ENCODE measurements at regions not wholly inside any gene's neighbourhood (a gene's known extent, or its start where the extent isn't known, plus 50 kb on each side); places are given as distances from the start of the nearest gene placed in this dataset.
A peak's percentile ranks its signal among the peaks of the same experiment; 100 is the strongest.
"Not testable (repeated sequence)": the region's sequence is repeated elsewhere in the genome, so short reads cannot be mapped to it uniquely, and the experiment has no call there.

DNA sequence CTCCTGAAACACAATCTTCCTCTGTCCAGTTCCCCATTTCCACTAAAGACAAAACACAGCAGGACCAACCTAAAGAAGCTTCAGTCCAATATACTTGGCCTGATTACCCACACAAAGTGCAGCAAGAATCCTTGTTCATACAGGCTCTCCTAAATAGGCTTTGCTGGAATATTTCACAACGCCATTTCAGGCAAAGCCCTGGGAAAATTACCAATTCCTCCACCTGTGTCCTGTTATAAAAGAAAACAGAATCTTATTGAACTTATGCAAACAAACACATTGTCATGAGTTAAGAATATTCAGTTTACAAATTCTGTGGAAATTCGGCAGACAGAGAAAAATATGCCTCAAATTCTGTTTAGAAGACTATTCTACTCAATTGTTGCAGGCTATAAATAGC is 115.0 kb upstream of the NBPF11 start:
- DNase-seq; intact Hi-C loops (cut with micrococcal nuclease); H3K36me3 Mint-ChIP-seq (ENCODE audit: low read depth); H3K9me3 Mint-ChIP-seq; H3K4me3 Mint-ChIP-seq; H3K27me3 Mint-ChIP-seq (ENCODE audit: low read depth); CTCF ChIA-PET; H3K27ac Mint-ChIP-seq: not testable (repeated sequence)
- peaks cover 13% of the 10 kb centered on the region for H3K4me1 Mint-ChIP-seq (ENCODE audit: low read depth)

DNA sequence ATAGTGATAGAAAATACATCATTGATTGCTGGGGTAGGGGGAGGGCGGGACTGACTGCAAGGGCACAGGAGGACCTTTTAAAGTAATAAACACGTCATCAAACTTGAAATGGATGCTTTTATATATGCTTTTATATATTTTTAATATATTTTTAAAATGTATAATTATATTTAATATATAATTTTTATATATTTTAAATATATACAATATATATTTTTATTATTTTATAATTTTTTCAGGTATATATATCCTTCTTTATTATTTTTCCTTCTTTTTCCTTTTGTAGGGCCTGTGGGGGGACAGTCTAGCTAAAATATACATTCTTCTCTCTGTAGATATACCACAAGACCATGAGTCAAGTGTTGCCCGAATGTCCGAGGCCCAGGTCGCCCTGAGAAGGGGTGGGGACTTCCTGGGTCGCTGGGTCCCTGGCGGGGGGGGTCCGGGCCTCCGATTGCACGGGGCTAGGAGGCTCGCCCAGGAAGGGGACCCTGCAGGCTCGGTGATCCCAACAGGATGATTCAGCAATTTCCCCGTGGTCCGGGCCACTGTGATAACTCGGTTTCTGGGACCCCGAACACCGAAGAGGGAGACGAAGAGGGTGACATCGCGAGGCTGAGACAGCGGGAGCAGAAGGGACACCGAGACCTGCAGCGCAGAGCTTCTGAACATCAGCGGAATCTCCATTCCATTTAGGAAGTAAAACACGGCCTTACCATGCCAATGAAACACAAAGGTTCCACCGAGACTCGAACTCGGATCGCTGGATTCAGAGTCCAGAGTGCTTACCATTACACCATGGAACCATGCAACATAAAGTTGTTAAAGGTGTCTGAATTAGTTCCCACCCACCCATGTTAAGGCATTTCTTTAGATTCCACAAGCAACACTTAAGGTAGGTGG is 112.5 kb upstream of the NBPF11 start:
- Mint-ChIP-seq H3K27ac (peak overlapping the region; percentile 98), H3K4me3 (peak overlapping the region; percentile 84), H3K9me3 (no peaks in the 10 kb centered on the region), H3K4me1 (ENCODE audit: low read depth) (peaks cover 14% of the 10 kb centered on the region), H3K27me3 (ENCODE audit: low read depth) (peaks cover 3% of the 10 kb centered on the region), H3K36me3 (ENCODE audit: low read depth) (peaks cover 3% of the 10 kb centered on the region)
- intact Hi-C loops (cut with micrococcal nuclease): loop anchor here (5.0 kb wide), 2 partner anchors 53 to 227 kb away; no protein-coding TSS in a partner anchor
- CTCF ChIA-PET: no interaction called here
- peak; percentile 46 for DNase-seq

DNA sequence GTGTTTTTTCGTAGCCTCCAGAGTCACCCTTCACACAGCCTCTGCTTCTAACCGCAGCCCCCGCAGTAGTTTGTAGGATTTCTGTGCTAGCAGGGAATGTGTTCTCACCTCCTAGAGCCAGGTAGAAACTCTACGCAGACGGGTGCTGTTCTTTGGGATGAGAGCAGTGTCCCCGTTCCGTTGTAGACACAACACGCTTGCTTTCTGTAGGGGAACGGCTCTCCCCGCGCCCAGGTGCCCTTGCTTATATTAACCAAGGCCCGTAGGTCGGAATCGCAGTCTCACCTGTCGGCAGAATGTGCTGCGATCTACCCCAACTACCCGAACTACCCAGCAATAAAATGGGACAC is 111.8 kb upstream of the NBPF11 start:
- no peak for DNase-seq
- CTCF ChIA-PET: interaction anchor here (1.1 kb wide), 1 partner anchor 99 kb away, joined by 3 read pairs; no protein-coding TSS in a partner anchor
- peaks cover 3% of the 10 kb centered on the region for H3K36me3 Mint-ChIP-seq (ENCODE audit: low read depth)
- intact Hi-C loops (cut with micrococcal nuclease): loop anchor here (1.0 to 5.0 kb wide), 5 partner anchors 17 to 227 kb away; no protein-coding TSS in a partner anchor
- H3K27me3 Mint-ChIP-seq (ENCODE audit: low read depth): peaks cover 3% of the 10 kb centered on the region
- peaks cover 14% of the 10 kb centered on the region for H3K4me1 Mint-ChIP-seq (ENCODE audit: low read depth)
- H3K4me3 Mint-ChIP-seq: peak overlapping the region; percentile 84
- no peaks in the 10 kb centered on the region for H3K9me3 Mint-ChIP-seq
- H3K27ac Mint-ChIP-seq: peak overlapping the region; percentile 98

DNA sequence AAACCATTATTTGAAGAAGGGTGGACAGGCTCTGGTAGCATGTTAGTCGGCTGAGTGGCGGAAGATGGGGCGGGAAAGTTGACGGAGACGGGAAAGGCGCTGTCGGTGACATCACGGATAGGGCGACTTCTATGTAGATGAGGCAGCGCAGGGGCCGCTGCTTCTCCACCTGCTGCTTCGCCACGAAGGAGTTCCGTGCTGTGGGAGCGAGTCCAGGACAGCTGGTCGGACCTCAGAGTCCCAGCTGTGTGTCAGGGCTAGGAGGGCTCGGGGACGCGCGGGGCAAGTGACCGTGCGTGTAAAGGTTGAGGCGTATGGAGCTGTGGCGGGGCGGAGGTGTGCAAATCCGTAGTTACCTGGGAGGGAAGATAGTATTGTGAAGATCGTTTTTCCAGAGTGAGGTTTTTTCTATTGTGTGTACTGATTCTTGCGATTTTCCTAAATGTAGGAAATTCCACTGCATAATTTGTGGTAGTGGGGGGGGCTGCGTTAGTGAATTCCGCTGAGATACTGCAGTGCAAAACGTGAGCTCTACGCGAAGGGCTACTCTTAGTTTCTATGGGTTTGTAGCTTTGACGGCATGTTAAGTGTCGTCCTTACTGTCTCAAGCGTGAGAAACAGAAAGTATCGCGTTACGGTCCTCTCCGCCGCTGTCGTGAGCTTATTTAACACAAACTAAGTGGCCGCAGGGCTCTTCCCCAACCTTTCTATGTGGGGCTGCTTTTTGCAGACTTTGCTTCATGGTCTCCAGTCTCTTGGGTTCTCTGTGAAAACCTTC is 111.2 kb upstream of the NBPF11 start:
- Mint-ChIP-seq H3K27ac (peak overlapping the region; percentile 98), H3K4me1 (ENCODE audit: low read depth) (peaks cover 14% of the 10 kb centered on the region), H3K9me3 (no peaks in the 10 kb centered on the region), H3K27me3 (ENCODE audit: low read depth) (peaks cover 3% of the 10 kb centered on the region), H3K4me3 (peak overlapping the region; percentile 84), H3K36me3 (ENCODE audit: low read depth) (peaks cover 3% of the 10 kb centered on the region)
- DNase-seq: peak; percentile 89
- CTCF ChIA-PET: interaction anchor here (0.7 to 1.1 kb wide), 2 partner anchors 71 to 99 kb away, joined by 3 to 4 read pairs; no protein-coding TSS in a partner anchor
- intact Hi-C loops (cut with micrococcal nuclease): loop anchor here (1.0 to 5.0 kb wide), 5 partner anchors 17 to 226 kb away; no protein-coding TSS in a partner anchor

DNA sequence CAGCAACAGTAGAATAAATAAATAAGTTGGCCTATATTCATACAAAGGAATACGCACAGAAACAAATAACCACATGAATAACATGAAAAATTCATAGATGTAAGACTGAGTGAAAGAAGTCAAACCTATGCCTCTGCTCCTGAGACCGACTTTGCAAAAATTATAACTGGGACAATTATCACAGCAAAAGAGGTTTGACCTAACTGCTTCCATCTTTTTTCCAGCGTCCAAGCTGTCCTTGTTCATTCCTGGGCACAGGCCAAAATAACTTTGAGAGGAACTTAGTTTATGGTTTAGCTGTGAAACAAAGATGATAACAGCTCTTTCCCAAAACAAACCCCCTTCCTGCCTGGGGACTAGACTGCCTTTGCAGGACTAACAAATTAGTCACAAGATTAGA is 109.6 kb upstream of the NBPF11 start:
- not testable (repeated sequence) for H3K9me3 Mint-ChIP-seq; H3K27ac Mint-ChIP-seq; H3K27me3 Mint-ChIP-seq (ENCODE audit: low read depth); H3K36me3 Mint-ChIP-seq (ENCODE audit: low read depth); DNase-seq; H3K4me3 Mint-ChIP-seq
- intact Hi-C loops (cut with micrococcal nuclease): loop anchor here (2.0 to 5.0 kb wide), 3 partner anchors 19 to 224 kb away; no protein-coding TSS in a partner anchor
- peaks cover 14% of the 10 kb centered on the region for H3K4me1 Mint-ChIP-seq (ENCODE audit: low read depth)
- CTCF ChIA-PET: interaction anchor here (0.6 kb wide), 1 partner anchor 331 kb away, joined by 5 read pairs; no protein-coding TSS in a partner anchor

DNA sequence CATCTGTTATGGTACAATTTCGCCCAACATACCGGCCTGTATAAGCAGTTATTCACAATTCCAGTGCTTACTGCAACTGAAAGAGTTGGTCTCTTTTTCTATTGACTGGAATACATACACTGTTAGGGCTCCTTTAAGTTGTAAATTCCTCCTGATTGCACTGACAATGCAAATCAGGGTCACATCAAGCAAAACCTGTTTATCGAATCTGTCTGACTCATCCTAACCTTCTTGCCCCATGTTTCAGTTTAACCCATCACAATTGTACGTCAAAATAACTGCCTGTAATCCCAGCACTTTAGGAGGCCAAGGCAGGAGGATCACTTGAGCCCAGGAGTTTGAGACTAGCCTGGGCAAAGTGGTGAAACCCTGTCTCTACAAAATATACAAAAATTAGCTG is 105.8 kb upstream of the NBPF11 start:
- H3K4me1 Mint-ChIP-seq (ENCODE audit: low read depth); DNase-seq; H3K9me3 Mint-ChIP-seq; intact Hi-C loops (cut with micrococcal nuclease); H3K36me3 Mint-ChIP-seq (ENCODE audit: low read depth); CTCF ChIA-PET; H3K27ac Mint-ChIP-seq; H3K4me3 Mint-ChIP-seq; H3K27me3 Mint-ChIP-seq (ENCODE audit: low read depth): not testable (repeated sequence)

DNA sequence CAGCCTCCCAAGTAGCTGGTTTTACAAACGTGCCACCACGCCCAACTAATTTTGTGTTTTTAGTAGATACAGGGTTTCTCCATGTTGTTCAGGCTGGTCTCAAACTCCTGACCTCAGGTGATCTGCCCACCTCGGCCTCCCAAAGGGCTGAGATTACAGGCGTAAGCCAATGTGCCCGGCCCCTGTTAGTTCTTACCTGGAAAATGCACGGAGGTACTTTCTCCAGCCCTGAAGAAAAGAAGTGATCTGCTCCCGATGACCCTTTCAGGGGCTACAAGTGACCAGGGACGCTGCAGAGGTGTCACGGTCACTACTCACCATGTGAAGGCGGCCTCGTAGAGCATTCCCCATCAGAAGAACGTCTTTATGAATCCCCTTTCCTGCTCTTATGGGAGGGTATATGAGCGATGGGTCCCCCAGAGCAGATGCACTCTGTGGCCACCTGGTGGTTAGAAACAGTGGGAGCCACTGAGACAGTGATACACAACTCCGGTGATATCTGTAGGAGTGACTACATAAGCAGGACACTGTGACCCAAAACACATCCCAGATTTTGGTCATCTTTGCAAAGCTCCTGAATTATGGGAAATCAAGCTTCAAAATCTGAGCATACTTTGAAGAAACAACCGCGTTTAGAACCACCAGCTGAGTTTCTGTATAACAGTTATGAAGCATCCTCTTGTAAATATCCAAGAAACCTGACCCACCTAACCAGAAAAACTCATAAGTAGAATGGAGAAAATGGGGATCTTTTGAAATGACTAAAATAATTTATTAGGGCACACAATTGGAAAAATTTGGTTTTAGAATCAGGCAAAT is 102.7 kb upstream of the NBPF11 start:
- H3K4me1 Mint-ChIP-seq (ENCODE audit: low read depth); H3K4me3 Mint-ChIP-seq; intact Hi-C loops (cut with micrococcal nuclease); H3K36me3 Mint-ChIP-seq (ENCODE audit: low read depth); H3K9me3 Mint-ChIP-seq; H3K27ac Mint-ChIP-seq; H3K27me3 Mint-ChIP-seq (ENCODE audit: low read depth); CTCF ChIA-PET: not testable (repeated sequence)
- DNase-seq: peak; percentile 49

DNA sequence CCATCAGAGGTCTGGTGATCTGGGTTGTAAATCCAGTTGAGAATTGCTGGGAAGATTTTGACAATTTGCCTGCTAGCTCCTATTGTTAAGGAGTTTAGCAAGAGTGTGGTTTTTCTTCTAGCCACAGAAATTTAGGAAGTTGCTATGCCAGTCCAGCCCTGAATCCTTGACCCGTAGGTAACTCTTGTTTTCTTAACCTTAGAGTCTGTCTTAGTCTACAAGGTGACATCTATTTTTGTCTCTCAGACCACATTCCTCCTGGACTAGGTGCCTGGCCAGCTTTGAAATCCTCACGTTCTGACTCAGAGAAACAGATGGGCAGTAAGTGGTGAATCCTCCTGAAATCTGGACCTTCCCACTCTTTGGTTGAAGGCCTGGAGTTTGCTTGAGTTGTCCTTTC is 101.7 kb upstream of the NBPF11 start:
- H3K27me3 Mint-ChIP-seq (ENCODE audit: low read depth); intact Hi-C loops (cut with micrococcal nuclease); H3K9me3 Mint-ChIP-seq; H3K27ac Mint-ChIP-seq; H3K4me3 Mint-ChIP-seq; H3K4me1 Mint-ChIP-seq (ENCODE audit: low read depth); H3K36me3 Mint-ChIP-seq (ENCODE audit: low read depth); DNase-seq: not testable (repeated sequence)
- CTCF ChIA-PET: interaction anchor here (0.6 kb wide), 1 partner anchor 979 kb away, joined by 4 read pairs; no protein-coding TSS in a partner anchor

DNA sequence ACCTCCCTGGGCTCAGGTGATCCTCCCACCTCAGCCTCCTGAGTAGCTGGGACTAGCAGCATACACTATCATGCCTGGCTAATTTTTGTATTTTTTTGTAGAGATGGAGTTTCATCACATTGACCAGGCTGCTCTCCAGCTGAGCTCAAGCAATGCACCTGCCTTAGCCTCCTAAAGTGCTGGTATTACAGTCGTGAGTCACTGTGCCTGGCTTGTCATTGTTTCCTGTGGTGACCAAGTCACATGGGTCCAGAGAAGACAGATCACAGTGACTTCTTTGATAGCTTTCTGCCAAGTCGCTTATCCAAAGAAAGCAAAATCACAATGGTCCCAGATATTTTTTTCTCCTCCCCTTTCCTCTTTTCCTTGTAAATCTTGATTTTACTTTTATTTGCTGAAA is 96.7 kb upstream of the NBPF11 start:
- H3K4me1 Mint-ChIP-seq (ENCODE audit: low read depth); intact Hi-C loops (cut with micrococcal nuclease): not testable (repeated sequence)

DNA sequence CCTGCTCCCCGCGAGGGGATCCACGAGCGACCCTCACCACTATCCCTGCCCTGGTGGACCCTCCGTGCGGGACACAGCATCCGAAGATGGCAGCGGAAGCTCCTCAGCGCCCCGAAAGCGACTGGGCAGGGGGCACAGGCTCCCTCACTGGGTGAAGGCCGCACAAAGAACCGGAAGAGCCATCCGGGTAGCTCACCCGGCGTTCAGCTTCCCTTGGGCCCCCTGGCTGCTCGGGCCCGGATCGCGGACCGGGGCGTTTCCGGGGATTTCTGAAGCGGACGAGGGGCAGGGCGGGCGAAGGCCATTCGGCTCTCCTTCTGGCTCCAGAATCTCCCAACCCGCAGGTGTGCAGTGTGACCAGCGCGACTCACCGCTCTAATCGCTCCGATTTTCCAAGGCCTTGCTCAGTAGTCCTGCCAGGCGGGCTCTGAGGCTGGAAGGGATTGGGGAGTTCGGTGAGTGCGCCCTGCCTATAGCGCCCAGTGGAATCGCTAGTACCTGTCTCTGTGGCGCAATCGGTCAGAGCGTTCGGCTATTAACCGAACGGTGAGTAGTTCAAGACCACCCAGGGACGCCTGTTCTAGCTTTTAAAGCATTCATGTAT is 94.3 kb upstream of the NBPF11 start:
- H3K36me3 Mint-ChIP-seq (ENCODE audit: low read depth); H3K27me3 Mint-ChIP-seq (ENCODE audit: low read depth); DNase-seq; intact Hi-C loops (cut with micrococcal nuclease); CTCF ChIA-PET; H3K4me1 Mint-ChIP-seq (ENCODE audit: low read depth); H3K9me3 Mint-ChIP-seq; H3K4me3 Mint-ChIP-seq; H3K27ac Mint-ChIP-seq: not testable (repeated sequence)

More for the DNA sequence above, 96.7 kb upstream of the NBPF11 start:
- H3K4me3 Mint-ChIP-seq; H3K27ac Mint-ChIP-seq; H3K36me3 Mint-ChIP-seq (ENCODE audit: low read depth); CTCF ChIA-PET; DNase-seq; H3K27me3 Mint-ChIP-seq (ENCODE audit: low read depth); H3K9me3 Mint-ChIP-seq: not testable (repeated sequence)

DNA sequence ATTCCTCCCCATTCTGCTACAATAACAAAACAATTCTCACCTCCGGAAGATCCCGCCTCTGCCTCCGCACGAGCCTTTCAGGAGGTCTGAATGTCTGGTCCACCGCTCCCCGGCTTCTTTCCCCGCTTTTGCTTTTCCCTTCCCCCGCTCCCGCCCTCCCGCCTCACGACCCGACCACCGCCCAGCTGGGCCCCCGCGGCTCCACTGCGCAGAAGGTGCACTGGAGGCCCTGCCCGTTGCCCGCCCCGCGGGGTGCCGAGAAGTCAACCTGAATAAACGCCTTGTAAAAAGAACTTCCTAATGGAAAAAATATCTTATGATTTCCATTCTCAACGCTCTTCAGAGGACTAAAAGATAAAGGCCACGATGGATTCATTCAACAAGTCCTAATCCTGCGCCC is 93.8 kb upstream of the NBPF11 start:
- H3K27ac Mint-ChIP-seq; intact Hi-C loops (cut with micrococcal nuclease); H3K4me1 Mint-ChIP-seq (ENCODE audit: low read depth); H3K9me3 Mint-ChIP-seq; H3K27me3 Mint-ChIP-seq (ENCODE audit: low read depth); CTCF ChIA-PET; H3K36me3 Mint-ChIP-seq (ENCODE audit: low read depth); H3K4me3 Mint-ChIP-seq; DNase-seq: not testable (repeated sequence)

DNA sequence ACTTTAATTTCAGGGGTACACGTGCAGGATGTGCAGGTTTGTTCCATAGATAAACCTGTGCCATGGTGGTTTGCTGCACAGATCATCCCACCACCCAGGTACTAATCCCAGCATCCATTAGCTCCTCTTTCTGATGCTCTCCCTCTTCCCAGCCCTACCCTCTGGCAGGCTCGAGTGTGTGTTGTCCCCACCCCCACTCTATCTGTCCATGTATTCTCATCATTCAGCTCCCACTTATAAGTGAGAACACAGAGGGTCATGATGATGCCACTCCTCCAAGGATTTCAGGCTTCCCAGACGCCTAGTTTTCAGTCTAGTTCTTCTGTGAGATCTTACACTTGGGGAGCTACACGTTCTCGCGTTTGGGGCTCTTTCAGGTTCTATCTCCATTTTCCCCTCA is 93.4 kb upstream of the NBPF11 start:
- H3K27me3 Mint-ChIP-seq (ENCODE audit: low read depth); H3K4me3 Mint-ChIP-seq; CTCF ChIA-PET; H3K9me3 Mint-ChIP-seq; H3K4me1 Mint-ChIP-seq (ENCODE audit: low read depth); intact Hi-C loops (cut with micrococcal nuclease); H3K27ac Mint-ChIP-seq; DNase-seq; H3K36me3 Mint-ChIP-seq (ENCODE audit: low read depth): not testable (repeated sequence)

Data from activated naive CD4-positive, alpha-beta T cell treated with anti-CD3 and anti-CD28 coated beads for 36 hours (primary cell).